Upper lobe of left lung (tissue), 4 donors: ENCODE measurements at regions not wholly inside any gene's neighbourhood (a gene's known extent, or its start where the extent isn't known, plus 50 kb on each side); places are given as distances from the start of the nearest gene placed in this dataset.

Experiments used
- POLR2A ChIP-seq, 4 donors: fragments of 450-650 bp; IDR thresholded peaks; one replicate each; pipeline ENCODE4 v1.5.1; 2016 to 2017; ENCODE audit warnings: antibody characterized with exemption in 4 of 4, mild to moderate bottlenecking in 2 of 4
- POLR2AphosphoS5 ChIP-seq, 2 donors: sonication (generic); formaldehyde crosslinking; IDR thresholded peaks; one replicate each; pipeline ENCODE4 v1.5.1; 2017; ENCODE audit warnings: antibody characterized with exemption in 2 of 2
- TF ChIP-seq, protein P1 (sequence below), 6 experiments: fragments of 450-650 bp in 4 of 6; fragments of 200-600 bp in 2 of 6; sonication (generic) in 2 of 6; IDR thresholded peaks; one replicate each; pipeline ENCODE4 v1.5.1; 2016 to 2019; ENCODE audit warnings: antibody characterized with exemption in 6 of 6

DNA sequence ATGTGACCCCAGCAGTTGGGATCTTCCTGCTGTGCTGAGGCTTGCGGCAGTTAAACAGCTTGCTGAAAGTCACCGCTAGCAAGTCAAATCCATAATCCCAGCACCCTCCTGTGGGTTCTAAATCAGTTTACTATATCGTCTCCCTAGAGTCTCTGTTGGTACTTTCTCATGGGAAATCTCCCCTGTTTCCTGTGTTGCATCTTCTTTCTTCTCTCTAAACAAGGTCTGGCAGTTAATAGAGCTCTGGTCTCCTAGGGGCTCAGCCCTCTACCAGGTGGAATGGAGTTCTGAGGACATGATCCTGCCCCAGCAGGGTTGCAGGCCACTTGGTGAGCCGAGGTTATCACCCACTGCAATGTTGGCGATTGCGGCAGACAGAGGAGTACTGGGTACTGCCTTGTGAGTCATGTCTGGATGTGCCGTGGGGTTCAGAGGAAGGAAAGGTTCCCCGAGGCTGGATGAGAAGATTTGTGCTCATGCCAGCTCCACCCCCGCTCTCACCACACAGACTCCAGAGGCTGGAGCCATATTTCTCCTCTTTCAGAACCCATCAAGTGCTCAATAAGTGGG lies 59.4 kb upstream of the SIX2 start:
- no peak for TF ChIP-seq POLR2A (IDR thresholded peaks at IDR 0.05)
- TF ChIP-seq, protein P1, sequence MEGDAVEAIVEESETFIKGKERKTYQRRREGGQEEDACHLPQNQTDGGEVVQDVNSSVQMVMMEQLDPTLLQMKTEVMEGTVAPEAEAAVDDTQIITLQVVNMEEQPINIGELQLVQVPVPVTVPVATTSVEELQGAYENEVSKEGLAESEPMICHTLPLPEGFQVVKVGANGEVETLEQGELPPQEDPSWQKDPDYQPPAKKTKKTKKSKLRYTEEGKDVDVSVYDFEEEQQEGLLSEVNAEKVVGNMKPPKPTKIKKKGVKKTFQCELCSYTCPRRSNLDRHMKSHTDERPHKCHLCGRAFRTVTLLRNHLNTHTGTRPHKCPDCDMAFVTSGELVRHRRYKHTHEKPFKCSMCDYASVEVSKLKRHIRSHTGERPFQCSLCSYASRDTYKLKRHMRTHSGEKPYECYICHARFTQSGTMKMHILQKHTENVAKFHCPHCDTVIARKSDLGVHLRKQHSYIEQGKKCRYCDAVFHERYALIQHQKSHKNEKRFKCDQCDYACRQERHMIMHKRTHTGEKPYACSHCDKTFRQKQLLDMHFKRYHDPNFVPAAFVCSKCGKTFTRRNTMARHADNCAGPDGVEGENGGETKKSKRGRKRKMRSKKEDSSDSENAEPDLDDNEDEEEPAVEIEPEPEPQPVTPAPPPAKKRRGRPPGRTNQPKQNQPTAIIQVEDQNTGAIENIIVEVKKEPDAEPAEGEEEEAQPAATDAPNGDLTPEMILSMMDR (IDR thresholded peaks at IDR 0.05): no peak
- no peak for TF ChIP-seq POLR2AphosphoS5 (IDR thresholded peaks at IDR 0.05)
